Fibroblast of lung (primary cell): ENCODE measurements at regions not wholly inside any gene's neighbourhood (a gene's known extent, or its start where the extent isn't known, plus 50 kb on each side); places are given as distances from the start of the nearest gene placed in this dataset.

ENCODE experiments used
- DNase-seq, 2 donors: peaks; one replicate each; pipeline versions ENCODE4 v3.0.0 to v3.0.0-alpha.2; 2010; ENCODE audit warnings: low read depth in 2 of 2
- H2AFZ ChIP-seq: 2 replicates; pipeline ENCODE4 v1.5.1; 2012; ENCODE audit warnings: low read length, control low read depth, inconsistent platforms
- H3K27ac ChIP-seq: 2 replicates; pipeline ENCODE4 v1.5.1; 2011; ENCODE audit warnings: low read length, control low read depth; ENCODE audit not compliant: insufficient read depth
- H3K27me3 ChIP-seq: 2 replicates; pipeline ENCODE4 v1.5.1; 2011; ENCODE audit warnings: mild to moderate bottlenecking, low read length; ENCODE audit not compliant: control insufficient read depth, insufficient read depth
- H3K36me3 ChIP-seq: 2 replicates; pipeline ENCODE4 v1.5.1; 2011; ENCODE audit warnings: low read length; ENCODE audit not compliant: control insufficient read depth, insufficient read depth
- H3K4me1 ChIP-seq: 2 replicates; pipeline ENCODE4 v1.5.1; 2011; ENCODE audit warnings: low read length; ENCODE audit not compliant: control insufficient read depth, insufficient read depth; ENCODE audit errors: extremely low read depth
- H3K4me2 ChIP-seq: 2 replicates; pipeline ENCODE4 v1.5.1; 2011; ENCODE audit warnings: low read length, control low read depth; ENCODE audit not compliant: insufficient read depth; ENCODE audit errors: extremely low read depth
- H3K4me3 ChIP-seq, 4 experiments: fragments of 200-600 bp in 1 of 4; sonication (generic) in 1 of 4; replicated peaks in 1 of 4; 2 replicates each; pipeline ENCODE4 v1.5.1; 2011 to 2016; ENCODE audit warnings: low read length in 4 of 4, low read depth in 3 of 4, mild to moderate bottlenecking in 3 of 4, control low read depth in 2 of 4, inconsistent platforms in 1 of 4, mixed read lengths in 1 of 4; ENCODE audit not compliant: insufficient read depth in 1 of 4; ENCODE audit errors: control extremely low read depth in 1 of 4
- H3K79me2 ChIP-seq: 2 replicates; pipeline ENCODE4 v1.5.1; 2012; ENCODE audit warnings: mild to moderate bottlenecking, low read length, inconsistent platforms; ENCODE audit not compliant: control insufficient read depth, insufficient read depth
- H3K9ac ChIP-seq: 2 replicates; pipeline ENCODE4 v1.5.1; 2011; ENCODE audit warnings: mild to moderate bottlenecking, low read length, control low read depth; ENCODE audit not compliant: insufficient read depth
- H3K9me3 ChIP-seq: 2 replicates; pipeline ENCODE4 v1.5.1; 2012; ENCODE audit warnings: low read depth, low read length; ENCODE audit not compliant: control insufficient read depth, insufficient read depth
- H4K20me1 ChIP-seq: 2 replicates; pipeline ENCODE4 v1.5.1; 2011; ENCODE audit warnings: low read length; ENCODE audit not compliant: control insufficient read depth, insufficient read depth; ENCODE audit errors: extremely low read depth
- EZH2 ChIP-seq: IDR thresholded peaks from 2 replicates; pipeline ENCODE4 v1.5.1; 2012; ENCODE audit warnings: low read length, control low read depth, mild to moderate bottlenecking; ENCODE audit errors: missing control alignments
- TF ChIP-seq, protein P1 (sequence below), 2 donors: IDR thresholded peaks in 1 of 2; conservative IDR thresholded peaks in 1 of 2; 1 replicate in 1 of 2; 2 replicates in 1 of 2; pipeline ENCODE4 v1.5.1; 2011 to 2012; ENCODE audit warnings: low read length in 2 of 2, control low read depth in 1 of 2, inconsistent platforms in 1 of 2, low read depth in 1 of 2, mild to moderate bottlenecking in 1 of 2

DNA sequence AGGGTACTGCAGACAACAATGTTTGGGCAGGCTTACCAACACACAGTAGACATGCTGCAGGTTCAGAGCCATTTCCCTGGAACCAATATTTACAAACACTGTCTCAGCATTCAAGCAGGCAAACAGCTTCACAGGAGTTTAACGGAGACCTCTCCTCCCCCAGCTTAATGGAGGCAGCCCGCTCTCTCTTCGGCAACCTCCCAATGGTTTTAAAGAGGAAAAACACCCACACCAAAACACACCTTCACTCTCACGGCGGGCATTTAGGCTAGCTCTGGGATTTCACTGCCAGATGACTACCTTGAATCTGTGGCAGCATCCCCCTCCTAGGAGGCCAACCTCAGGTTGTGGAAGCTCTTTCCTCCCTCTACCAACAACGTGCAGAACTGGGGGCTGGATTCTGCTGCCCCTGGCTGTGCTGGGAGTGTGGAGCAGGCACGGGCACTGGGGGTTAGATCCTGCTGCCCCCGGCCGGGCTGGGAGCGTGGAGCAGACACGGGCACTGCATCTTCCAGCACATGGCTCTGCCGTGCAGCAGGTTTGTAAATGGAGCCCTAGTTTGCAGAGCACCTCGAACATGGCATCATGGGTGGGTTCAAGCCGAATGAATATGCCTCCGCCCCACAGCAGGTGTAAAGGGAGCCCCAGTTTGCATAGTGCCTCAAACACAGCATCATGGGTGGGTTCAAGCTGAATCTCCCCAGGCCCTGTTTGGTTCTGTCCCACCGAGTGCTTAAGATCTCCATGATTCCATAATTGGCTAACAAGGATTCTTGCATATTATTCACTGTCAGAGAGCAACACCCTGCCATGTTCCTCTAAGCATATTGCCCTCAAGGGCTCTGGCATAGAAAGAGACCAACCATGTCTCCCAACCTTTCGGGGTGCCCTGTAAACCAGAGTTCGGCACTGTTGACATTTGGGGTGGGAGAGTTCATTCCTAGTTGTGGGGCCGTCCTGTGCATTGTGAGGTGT lies 86.4 kb downstream of the RBFOX3 start:
- H3K27ac ChIP-seq, result no peak overlapping the region
- no peak overlapping the region for H3K9ac ChIP-seq
- H3K4me1 ChIP-seq, result no peaks in the 10 kb centered on the region
- no peak for TF ChIP-seq EZH2
- TF ChIP-seq, protein P1, sequence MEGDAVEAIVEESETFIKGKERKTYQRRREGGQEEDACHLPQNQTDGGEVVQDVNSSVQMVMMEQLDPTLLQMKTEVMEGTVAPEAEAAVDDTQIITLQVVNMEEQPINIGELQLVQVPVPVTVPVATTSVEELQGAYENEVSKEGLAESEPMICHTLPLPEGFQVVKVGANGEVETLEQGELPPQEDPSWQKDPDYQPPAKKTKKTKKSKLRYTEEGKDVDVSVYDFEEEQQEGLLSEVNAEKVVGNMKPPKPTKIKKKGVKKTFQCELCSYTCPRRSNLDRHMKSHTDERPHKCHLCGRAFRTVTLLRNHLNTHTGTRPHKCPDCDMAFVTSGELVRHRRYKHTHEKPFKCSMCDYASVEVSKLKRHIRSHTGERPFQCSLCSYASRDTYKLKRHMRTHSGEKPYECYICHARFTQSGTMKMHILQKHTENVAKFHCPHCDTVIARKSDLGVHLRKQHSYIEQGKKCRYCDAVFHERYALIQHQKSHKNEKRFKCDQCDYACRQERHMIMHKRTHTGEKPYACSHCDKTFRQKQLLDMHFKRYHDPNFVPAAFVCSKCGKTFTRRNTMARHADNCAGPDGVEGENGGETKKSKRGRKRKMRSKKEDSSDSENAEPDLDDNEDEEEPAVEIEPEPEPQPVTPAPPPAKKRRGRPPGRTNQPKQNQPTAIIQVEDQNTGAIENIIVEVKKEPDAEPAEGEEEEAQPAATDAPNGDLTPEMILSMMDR (conservative IDR thresholded peaks at IDR 0.05 in 1 of 2, IDR thresholded peaks at IDR 0.05 in 1 of 2; ENCODE audit: low read depth in 1 of 2, low read length in 2 of 2), result no peak
- no peak for DNase-seq
- no peaks in the 10 kb centered on the region for H4K20me1 ChIP-seq
- no peaks in the 10 kb centered on the region for H3K9me3 ChIP-seq
- no peaks in the 10 kb centered on the region for H3K27me3 ChIP-seq
- no peak overlapping the region for H3K4me3 ChIP-seq
- H3K36me3 ChIP-seq, result no peaks in the 10 kb centered on the region
- no peak overlapping the region for H2AFZ ChIP-seq
- no peaks in the 10 kb centered on the region for H3K79me2 ChIP-seq
- H3K4me2 ChIP-seq, result no peak overlapping the region

DNA sequence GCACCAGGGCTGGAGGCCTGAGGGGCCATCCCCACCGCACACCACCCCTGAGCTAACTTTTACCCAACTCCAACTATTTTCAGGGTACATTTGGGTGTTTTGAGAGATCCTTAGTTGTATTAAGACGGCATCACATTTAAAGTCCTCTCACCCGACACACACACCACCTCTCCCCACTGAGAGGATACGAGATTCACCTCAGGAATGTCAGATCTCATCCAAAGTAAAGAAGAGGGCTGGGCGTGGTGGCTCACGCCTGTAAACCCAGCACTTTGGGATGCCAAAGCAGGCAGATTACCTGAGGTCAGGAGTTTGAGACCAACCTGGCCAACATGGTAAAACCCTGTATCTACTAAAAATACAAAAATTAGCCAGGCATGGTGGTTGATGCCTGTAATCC lies 88.4 kb downstream of the RBFOX3 start:
- Histone ChIP-seq H3K4me2 (no peak overlapping the region), H4K20me1 (no peaks in the 10 kb centered on the region), H3K9ac (no peak overlapping the region), H3K9me3 (no peaks in the 10 kb centered on the region), H2AFZ (no peak overlapping the region), H3K36me3 (no peaks in the 10 kb centered on the region), H3K27me3 (no peaks in the 10 kb centered on the region), H3K4me3 (no peak overlapping the region), H3K4me1 (no peaks in the 10 kb centered on the region), H3K79me2 (no peaks in the 10 kb centered on the region), H3K27ac (no peak overlapping the region)
- TF ChIP-seq, protein P1 (conservative IDR thresholded peaks at IDR 0.05 in 1 of 2, IDR thresholded peaks at IDR 0.05 in 1 of 2; ENCODE audit: low read depth in 1 of 2, low read length in 2 of 2), result no peak
- TF ChIP-seq EZH2, result no peak
- no peak for DNase-seq

DNA sequence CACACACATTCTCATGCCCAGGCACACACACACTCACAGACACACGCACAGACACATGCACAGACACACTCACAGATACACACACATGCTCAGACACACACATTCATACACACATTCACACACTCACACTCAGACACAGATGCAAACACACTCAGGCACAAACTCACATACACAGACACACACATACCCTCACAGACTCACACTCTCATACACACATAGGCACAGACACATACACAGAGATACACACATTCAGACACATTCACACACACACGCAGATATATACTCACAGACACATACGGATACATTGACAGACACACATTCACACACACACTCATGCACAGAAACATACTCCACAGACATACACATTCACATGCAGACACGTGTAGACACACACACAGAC lies 89.6 kb downstream of the RBFOX3 start:
- Histone ChIP-seq H3K4me2 (no peak overlapping the region), H3K9me3 (no peaks in the 10 kb centered on the region), H3K4me3 (no peak overlapping the region), H3K9ac (no peak overlapping the region), H2AFZ (no peak overlapping the region), H3K79me2 (no peaks in the 10 kb centered on the region), H3K4me1 (no peaks in the 10 kb centered on the region), H4K20me1 (no peaks in the 10 kb centered on the region), H3K27me3 (no peaks in the 10 kb centered on the region), H3K27ac (no peak overlapping the region), H3K36me3 (no peaks in the 10 kb centered on the region)
- DNase-seq, result no peak
- no peak for TF ChIP-seq EZH2
- TF ChIP-seq, protein P1 (conservative IDR thresholded peaks at IDR 0.05 in 1 of 2, IDR thresholded peaks at IDR 0.05 in 1 of 2; ENCODE audit: low read depth in 1 of 2, low read length in 2 of 2), result no peak
